B cell (primary cell): ENCODE measurements at regions not wholly inside any gene's neighbourhood (a gene's known extent, or its start where the extent isn't known, plus 50 kb on each side); places are given as distances from the start of the nearest gene placed in this dataset.

Experiments
- ATAC-seq: fragments of 200-7000 bp; cut with Tn5 transposase; one replicate; pipeline ENCODE4 v1.10.0; 2021; ENCODE audit warnings: low read depth, mild to moderate bottlenecking, moderate number of reproducible peaks, moderate library complexity
- CTCF ChIA-PET: fragments of 350-600 bp; sonication (Branson Sonifier 250); formaldehyde crosslinking; loops from one replicate; lab custom pipeline; 2021; ENCODE audit warnings: antibody characterized with exemption, inconsistent platforms; lab: Charles Lee
- POLR2A ChIA-PET: fragments of 350-600 bp; sonication (Branson Sonifier 250); formaldehyde crosslinking; loops from one replicate; lab custom pipeline; 2021; ENCODE audit warnings: antibody characterized with exemption; lab: Charles Lee
- DNase-seq: peaks from one replicate; pipeline ENCODE4 v3.0.0; 2013
- H2AFZ ChIP-seq: 2 replicates; pipeline ENCODE4 v1.6.1; 2012; ENCODE audit warnings: mild to moderate bottlenecking, low read depth, low read length; ENCODE audit not compliant: insufficient read depth, poor library complexity, severe bottlenecking
- H3K27ac ChIP-seq, 2 donors: 1 replicate in 1 of 2; 2 replicates in 1 of 2; pipeline ENCODE4 v1.5.1; 2012 to 2013; ENCODE audit warnings: low read length in 2 of 2, mild to moderate bottlenecking in 2 of 2, moderate library complexity in 1 of 2
- H3K27me3 ChIP-seq, 4 experiments: fragments of 200-600 bp in 1 of 4; sonication (generic) in 1 of 4; replicated peaks in 1 of 4; 1 replicate in 2 of 4; 2 replicates in 2 of 4; pipeline versions ENCODE4 v1.6.1 to v1.7.0; 2013 to 2016; ENCODE audit warnings: low read length in 3 of 4, mild to moderate bottlenecking in 2 of 4, mixed read lengths in 1 of 4, moderate library complexity in 1 of 4; ENCODE audit not compliant: insufficient read depth in 4 of 4, control insufficient read depth in 3 of 4; ENCODE audit errors: control extremely low read depth in 1 of 4
- H3K36me3 ChIP-seq, 2 experiments: replicated peaks in 1 of 2; 1 replicate in 1 of 2; 2 replicates in 1 of 2; pipeline versions ENCODE4 v1.6.1 to v1.7.1; 2013; ENCODE audit warnings: low read length in 1 of 2; ENCODE audit not compliant: insufficient read depth in 2 of 2, control insufficient read depth in 1 of 2; ENCODE audit errors: control extremely low read depth in 1 of 2, extremely low read depth in 1 of 2
- H3K4me1 ChIP-seq, 2 donors: fragments of 200-600 bp in 1 of 2; sonication (generic) in 1 of 2; 1 replicate in 1 of 2; 2 replicates in 1 of 2; pipeline versions ENCODE4 v1.5.1 to v1.6.1; 2013 to 2017; ENCODE audit warnings: low read length in 2 of 2; ENCODE audit not compliant: control insufficient read depth in 2 of 2, insufficient read depth in 2 of 2
- H3K4me2 ChIP-seq: replicated peaks from 2 replicates; pipeline ENCODE3; 2012; ENCODE audit warnings: mild to moderate bottlenecking, low read depth, low read length; ENCODE audit not compliant: poor library complexity, severe bottlenecking
- H3K4me3 ChIP-seq, 5 experiments: fragments of 200-600 bp in 1 of 5; sonication (generic) in 1 of 5; 1 replicate in 3 of 5; 2 replicates in 2 of 5; pipeline versions ENCODE4 v1.5.1 to v1.7.0; 2011 to 2016; ENCODE audit warnings: low read length in 4 of 5, mild to moderate bottlenecking in 4 of 5, low read depth in 2 of 5, control low read depth in 1 of 5, moderate library complexity in 1 of 5; ENCODE audit not compliant: insufficient read depth in 1 of 5; ENCODE audit errors: control extremely low read depth in 1 of 5, extremely low read depth in 1 of 5
- H3K79me2 ChIP-seq: fragments of 200-600 bp; sonication (generic); one replicate; pipeline ENCODE4 v1.6.0; 2016; ENCODE audit warnings: low read length; ENCODE audit not compliant: control insufficient read depth, insufficient read depth
- H3K9ac ChIP-seq: fragments of 200-600 bp; sonication (generic); 2 replicates; pipeline ENCODE4 v1.6.1; 2017; ENCODE audit warnings: mild to moderate bottlenecking, low read length, moderate library complexity
- H3K9me3 ChIP-seq, 3 donors: one replicate each; pipeline versions ENCODE4 v1.6.1 to v1.7.1; 2013; ENCODE audit warnings: low read length in 2 of 3; ENCODE audit not compliant: control insufficient read depth in 2 of 3, insufficient read depth in 1 of 3; ENCODE audit errors: control extremely low read depth in 1 of 3
- H4K20me1 ChIP-seq: 2 replicates; pipeline ENCODE4 v1.6.0; 2012; ENCODE audit warnings: mild to moderate bottlenecking, low read length; ENCODE audit not compliant: insufficient read depth, control insufficient read depth, poor library complexity, severe bottlenecking
- H3K27ac Mint-ChIP-seq: one replicate; pipeline ENCODE4 v1.8.0; 2021; ENCODE audit warnings: mixed read lengths
- H3K27me3 Mint-ChIP-seq: one replicate; pipeline ENCODE4 v1.8.0; 2021; ENCODE audit warnings: mixed read lengths
- H3K4me1 Mint-ChIP-seq: one replicate; pipeline ENCODE4 v1.8.0; 2021; ENCODE audit warnings: mixed read lengths
- H3K4me3 Mint-ChIP-seq: one replicate; pipeline ENCODE4 v1.8.0; 2021; ENCODE audit warnings: mixed read lengths
- H3K9me3 Mint-ChIP-seq: one replicate; pipeline ENCODE4 v1.8.0; 2022; ENCODE audit warnings: mixed read lengths; ENCODE audit not compliant: insufficient read depth
- EZH2 ChIP-seq: IDR thresholded peaks from 2 replicates; pipeline ENCODE4 v1.6.1; 2012; ENCODE audit warnings: borderline replicate concordance, low read depth, mild to moderate bottlenecking, moderate library complexity, low read length; ENCODE audit not compliant: insufficient read depth, poor library complexity, severe bottlenecking
- WGBS: methylation state at CpG from one replicate; pipeline ENCODE4 v1.1.5; 2013; ENCODE audit warnings: missing lambda C conversion rate; ENCODE audit not compliant: insufficient coverage; 5-methylcytosine and 5-hydroxymethylcytosine counted together
- intact Hi-C: fragments of 100-400 bp; cut with micrococcal nuclease; formaldehyde crosslinking; loops from one replicate; pipeline ENCODE4 v1.10.0; 2022
- TF ChIP-seq, protein P1 (sequence below): fragments of 200-600 bp; IDR thresholded peaks from one replicate; pipeline ENCODE4 v1.8.0; 2022; ENCODE audit warnings: antibody characterized with exemption, mild to moderate bottlenecking

DNA sequence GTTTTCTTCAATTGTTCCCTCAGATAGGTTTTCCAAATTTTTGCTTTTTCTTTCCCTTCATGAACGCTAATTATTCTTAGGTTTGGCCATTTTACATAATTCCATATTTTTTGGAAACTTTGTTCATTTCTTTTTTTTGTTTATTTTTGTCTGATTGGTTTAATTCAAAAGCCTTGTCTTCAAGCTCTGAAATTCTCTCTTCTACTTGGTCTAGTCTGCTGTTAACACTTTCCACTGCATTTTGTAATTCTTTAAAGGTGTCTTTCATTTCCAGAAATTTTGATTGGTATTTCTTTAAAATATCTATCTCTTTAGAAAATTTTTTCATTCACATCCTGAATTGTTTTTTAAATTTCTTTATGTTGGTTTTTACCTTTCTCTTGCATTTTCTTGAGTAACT is 63.9 kb upstream of the VLDLR start:
- H3K4me1 Mint-ChIP-seq, result no peaks in the 10 kb centered on the region
- intact Hi-C loops, result no loop called here
- Histone ChIP-seq H4K20me1 (no peaks in the 10 kb centered on the region), H3K4me2 (no peak overlapping the region), H3K79me2 (no peaks in the 10 kb centered on the region), H2AFZ (no peak overlapping the region), H3K4me3 (no peak overlapping the region), H3K4me1 (no peaks in the 10 kb centered on the region), H3K27me3 (no peaks in the 10 kb centered on the region), H3K27ac (no peak overlapping the region), H3K9ac (no peak overlapping the region), H3K9me3 (peaks cover 0 to 4% (median 0%) of the 10 kb centered on the region in 3 donors), H3K36me3 (no peaks in the 10 kb centered on the region)
- WGBS, result no CpG with 5 or more reads among the region's 1 CpG
- CTCF ChIA-PET, result no interaction called here
- DNase-seq (no peak), ATAC-seq (no peak)
- H3K27ac Mint-ChIP-seq, result no peak overlapping the region
- H3K4me3 Mint-ChIP-seq, result no peak overlapping the region
- peaks cover 5% of the 10 kb centered on the region for H3K9me3 Mint-ChIP-seq
- peaks cover 6% of the 10 kb centered on the region for H3K27me3 Mint-ChIP-seq
- TF ChIP-seq EZH2, result no peak
- TF ChIP-seq, protein P1, sequence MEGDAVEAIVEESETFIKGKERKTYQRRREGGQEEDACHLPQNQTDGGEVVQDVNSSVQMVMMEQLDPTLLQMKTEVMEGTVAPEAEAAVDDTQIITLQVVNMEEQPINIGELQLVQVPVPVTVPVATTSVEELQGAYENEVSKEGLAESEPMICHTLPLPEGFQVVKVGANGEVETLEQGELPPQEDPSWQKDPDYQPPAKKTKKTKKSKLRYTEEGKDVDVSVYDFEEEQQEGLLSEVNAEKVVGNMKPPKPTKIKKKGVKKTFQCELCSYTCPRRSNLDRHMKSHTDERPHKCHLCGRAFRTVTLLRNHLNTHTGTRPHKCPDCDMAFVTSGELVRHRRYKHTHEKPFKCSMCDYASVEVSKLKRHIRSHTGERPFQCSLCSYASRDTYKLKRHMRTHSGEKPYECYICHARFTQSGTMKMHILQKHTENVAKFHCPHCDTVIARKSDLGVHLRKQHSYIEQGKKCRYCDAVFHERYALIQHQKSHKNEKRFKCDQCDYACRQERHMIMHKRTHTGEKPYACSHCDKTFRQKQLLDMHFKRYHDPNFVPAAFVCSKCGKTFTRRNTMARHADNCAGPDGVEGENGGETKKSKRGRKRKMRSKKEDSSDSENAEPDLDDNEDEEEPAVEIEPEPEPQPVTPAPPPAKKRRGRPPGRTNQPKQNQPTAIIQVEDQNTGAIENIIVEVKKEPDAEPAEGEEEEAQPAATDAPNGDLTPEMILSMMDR, result no peak
- POLR2A ChIA-PET, result no interaction called here

DNA sequence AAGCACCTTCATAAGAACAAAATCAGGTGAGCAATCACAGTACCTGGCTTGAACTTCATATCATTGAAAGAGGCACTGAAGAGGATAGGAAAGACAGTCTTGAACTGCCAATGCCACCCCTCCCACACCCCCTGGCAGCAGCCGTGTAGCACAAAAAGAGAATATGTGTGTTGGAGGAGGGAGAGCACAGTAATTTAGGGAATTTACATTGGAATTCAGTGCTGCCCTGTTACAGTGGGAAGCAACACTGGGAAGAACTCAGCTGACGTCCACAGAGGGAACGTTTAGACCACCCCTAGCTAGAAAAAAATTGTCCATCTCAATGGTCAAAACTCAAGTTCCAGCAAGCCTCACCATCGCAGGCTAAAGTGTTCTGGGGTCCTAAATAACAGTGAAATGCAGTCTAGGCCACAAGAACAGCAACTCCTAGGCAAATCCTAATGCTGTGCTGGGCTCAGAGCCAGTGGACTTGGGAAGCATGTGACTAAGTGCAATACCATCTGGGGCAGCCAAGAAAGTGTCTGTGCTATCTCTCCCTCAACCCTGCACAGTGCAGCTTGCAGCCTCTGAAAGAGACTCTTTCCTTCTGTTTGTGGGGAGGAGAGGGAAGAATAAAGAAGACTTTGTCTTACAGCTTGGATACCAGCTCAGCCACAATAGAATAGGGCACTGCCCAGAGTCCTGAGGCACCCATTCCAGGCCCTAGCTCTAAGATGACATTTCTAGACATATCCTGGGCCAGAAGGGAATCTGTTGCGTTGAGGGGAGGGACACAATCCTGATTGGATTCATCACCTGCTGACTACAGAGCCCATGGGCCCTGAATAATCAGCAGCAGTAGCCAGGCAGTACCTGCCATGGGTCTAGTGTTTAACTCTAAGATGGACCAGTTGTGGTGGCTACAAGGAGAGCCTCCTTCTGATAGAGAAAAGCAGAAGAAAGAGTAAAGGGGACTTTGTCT is 62.1 kb upstream of the VLDLR start:
- WGBS, result 71% methylated on average over 2 of the region's 5 CpGs
- ChIA-PET CTCF (no interaction called here), POLR2A (no interaction called here)
- H3K9me3 Mint-ChIP-seq, result peaks cover 5% of the 10 kb centered on the region
- no peak overlapping the region for H3K4me3 ChIP-seq
- H3K9ac ChIP-seq, result no peak overlapping the region
- no peaks in the 10 kb centered on the region for H3K79me2 ChIP-seq
- intact Hi-C loops, result no loop called here
- no peak overlapping the region for H3K27ac ChIP-seq
- H2AFZ ChIP-seq, result no peak overlapping the region
- H3K36me3 ChIP-seq, result no peaks in the 10 kb centered on the region
- H4K20me1 ChIP-seq, result no peaks in the 10 kb centered on the region
- no peaks in the 10 kb centered on the region for H3K4me1 Mint-ChIP-seq
- DNase-seq (no peak), ATAC-seq (no peak)
- no peak overlapping the region for H3K27ac Mint-ChIP-seq
- H3K27me3 Mint-ChIP-seq, result peaks cover 6% of the 10 kb centered on the region
- H3K4me3 Mint-ChIP-seq, result no peak overlapping the region
- no peaks in the 10 kb centered on the region for H3K4me1 ChIP-seq
- no peaks in the 10 kb centered on the region for H3K27me3 ChIP-seq
- TF ChIP-seq, protein P1, result no peak
- no peak for TF ChIP-seq EZH2
- no peak overlapping the region for H3K4me2 ChIP-seq
- peaks cover 0 to 4% (median 0%) of the 10 kb centered on the region in 3 donors for H3K9me3 ChIP-seq
